SKM-1 treated with dmso at 0.1 percent for 144 hours (cell line): ENCODE measurements at regions not wholly inside any gene's neighbourhood (a gene's known extent, or its start where the extent isn't known, plus 50 kb on each side); places are given as distances from the start of the nearest gene placed in this dataset.
"Not testable (repeated sequence)": the region's sequence is repeated elsewhere in the genome, so short reads cannot be mapped to it uniquely, and the experiment has no call there.

Source experiments
- DNase-seq: peaks from one replicate; lab custom pipeline; 2025; ENCODE audit not compliant: unreplicated experiment; lab: John Stamatoyannopoulos, UW

DNA sequence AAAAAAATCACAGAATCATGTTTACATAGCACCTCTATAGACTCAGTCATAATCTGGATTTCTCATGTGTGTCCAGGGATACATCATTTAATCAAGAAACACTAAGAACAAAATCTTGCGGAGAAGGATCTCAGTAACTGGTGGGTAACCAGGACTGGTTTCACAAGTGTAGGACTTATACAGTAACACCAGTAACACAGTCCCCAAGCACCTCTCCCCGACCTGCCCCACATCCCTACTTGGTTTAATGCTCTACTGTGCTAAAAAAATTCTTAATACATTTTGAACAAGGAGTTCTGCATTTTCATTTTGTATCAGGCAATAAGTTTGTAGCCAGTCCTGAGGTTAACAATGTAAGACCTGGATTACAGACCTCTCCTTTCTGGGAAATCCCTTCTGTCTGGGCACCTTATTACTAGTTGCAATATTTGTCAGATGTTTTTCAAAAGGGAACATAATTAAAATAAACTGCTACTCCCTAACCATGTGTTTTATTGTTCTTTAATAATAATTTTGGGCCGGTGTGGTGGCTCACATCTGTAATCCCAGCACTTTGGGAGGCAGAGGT lies 57.6 kb upstream of the BBX start:
- no peak for DNase-seq

DNA sequence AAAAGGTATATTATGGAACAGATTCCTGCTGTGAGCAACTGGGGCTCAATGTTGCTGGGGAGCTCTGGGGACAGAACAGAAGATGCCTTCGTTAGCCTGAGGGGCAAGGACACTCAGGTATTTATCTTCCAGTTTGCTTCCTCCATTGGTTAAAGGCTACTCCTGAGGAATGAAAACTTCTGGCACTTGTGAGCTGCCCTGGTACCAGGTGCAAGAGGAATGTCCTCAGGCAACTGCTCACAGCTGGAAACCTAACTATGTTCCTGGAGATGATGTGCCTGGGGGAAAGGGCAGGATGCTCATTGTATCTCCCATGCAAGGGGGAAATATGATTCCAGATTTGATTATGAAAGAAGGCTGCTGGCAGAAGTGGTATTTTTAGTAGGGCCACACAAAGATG lies 54.0 kb upstream of the BBX start:
- DNase-seq, result no peak

DNA sequence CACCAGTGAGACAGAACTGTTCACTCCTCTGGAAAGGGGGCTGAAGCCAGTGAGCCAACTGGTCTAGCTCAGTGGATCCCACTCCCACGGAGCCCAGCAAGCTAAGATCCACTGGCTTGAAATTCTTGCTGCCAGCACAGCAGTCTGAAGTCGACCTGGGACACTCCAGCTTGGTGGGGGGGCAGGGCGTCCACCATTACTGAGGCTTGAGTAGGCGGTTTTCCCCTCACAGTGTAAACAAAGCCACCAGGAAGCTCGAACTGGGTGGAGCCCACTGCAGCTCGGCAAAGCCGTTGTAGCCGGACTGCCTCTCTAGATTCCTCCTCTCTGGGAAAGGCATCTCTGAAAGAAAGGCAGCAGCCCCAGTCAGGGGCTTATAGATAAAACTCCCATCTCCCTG lies 52.3 kb upstream of the BBX start:
- not testable (repeated sequence) for DNase-seq
